Activated CD8-positive, alpha-beta memory T cell treated with anti-CD3 and anti-CD28 coated beads for 36 hours (primary cell): ENCODE measurements at regions not wholly inside any gene's neighbourhood (a gene's known extent, or its start where the extent isn't known, plus 50 kb on each side); places are given as distances from the start of the nearest gene placed in this dataset.

ENCODE experiments used
- CTCF ChIA-PET: fragments of 350-600 bp; sonication (Branson Sonifier 250); formaldehyde crosslinking; loops from one replicate; lab custom pipeline; 2021; ENCODE audit warnings: antibody characterized with exemption; lab: Charles Lee
- POLR2A ChIA-PET: fragments of 350-600 bp; sonication (Branson Sonifier 250); formaldehyde crosslinking; loops from one replicate; lab custom pipeline; 2021; ENCODE audit warnings: antibody characterized with exemption; lab: Charles Lee

GRCh38 chr9:134986957-134987356, 69.2 kb upstream of the FCN1 start:
- ChIA-PET POLR2A (no interaction called here), CTCF (no interaction called here)

GRCh38 chr9:134987376-134987775, 69.7 kb upstream of the FCN1 start:
- CTCF ChIA-PET, result no interaction called here
- POLR2A ChIA-PET, result no interaction called here

- POLR2A ChIA-PET, result no interaction called here
- CTCF ChIA-PET, result no interaction called here
Observed at GRCh38 chr9:134987906-134988700, 70.4 kb upstream of the FCN1 start.

- ChIA-PET POLR2A (no interaction called here), CTCF (no interaction called here)
Observed at GRCh38 chr9:134988706-134989105, 71.0 kb upstream of the FCN1 start.

- ChIA-PET CTCF (no interaction called here), POLR2A (no interaction called here)
Observed at GRCh38 chr9:134989206-134990065, 71.7 kb upstream of the FCN1 start.

DNA sequence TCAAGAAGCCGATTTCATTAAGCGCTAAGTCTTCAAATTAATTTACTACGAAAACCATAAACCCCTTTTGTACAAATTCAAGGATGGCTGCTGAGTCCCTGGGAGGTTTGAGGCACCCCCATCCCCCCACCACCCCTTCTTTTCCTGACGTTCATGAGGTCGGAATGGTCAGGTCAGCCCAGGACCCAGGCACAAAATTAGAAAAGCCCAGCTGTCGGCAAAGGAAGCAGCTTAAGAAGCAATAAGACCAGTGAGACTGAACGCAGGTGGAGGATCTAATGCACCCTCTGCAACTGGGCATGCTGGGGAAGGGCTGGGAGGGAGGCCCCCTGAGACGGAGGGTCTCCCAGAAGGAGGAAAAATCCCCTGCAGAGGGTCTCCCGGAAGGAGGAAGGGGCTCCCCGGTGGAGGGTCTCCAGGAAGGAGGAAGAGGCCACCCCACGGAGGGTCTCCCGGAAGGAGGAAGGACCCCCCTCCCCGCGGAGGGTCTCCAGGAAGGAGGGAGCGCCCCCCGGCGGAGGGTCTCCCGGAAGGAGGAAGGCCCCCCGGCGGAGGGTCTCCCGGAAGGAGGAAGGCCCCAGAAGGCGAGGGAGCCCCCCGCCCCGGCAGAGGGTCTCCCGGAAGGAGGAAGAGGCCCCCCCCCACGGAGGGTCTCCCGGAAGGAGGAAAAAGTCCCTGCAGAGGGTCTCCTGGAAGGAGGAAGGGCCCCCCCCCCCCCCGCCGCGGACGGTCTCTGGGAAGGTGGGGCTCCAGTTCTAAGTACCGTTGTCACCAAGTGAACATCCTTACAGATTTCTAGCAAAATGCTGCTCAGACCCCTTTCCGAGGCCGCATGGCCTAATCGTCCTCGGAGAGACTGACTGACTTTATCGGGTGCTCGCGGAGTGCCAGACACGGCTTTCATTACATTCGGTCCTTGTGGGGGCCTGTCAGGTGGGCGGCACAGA, 74.4 kb upstream of the FCN1 start:
- ChIA-PET POLR2A (no interaction called here), CTCF (no interaction called here)

- ChIA-PET POLR2A (no interaction called here), CTCF (no interaction called here)
Observed at GRCh38 chr9:134992755-134993124, 75.0 kb upstream of the FCN1 start.

DNA sequence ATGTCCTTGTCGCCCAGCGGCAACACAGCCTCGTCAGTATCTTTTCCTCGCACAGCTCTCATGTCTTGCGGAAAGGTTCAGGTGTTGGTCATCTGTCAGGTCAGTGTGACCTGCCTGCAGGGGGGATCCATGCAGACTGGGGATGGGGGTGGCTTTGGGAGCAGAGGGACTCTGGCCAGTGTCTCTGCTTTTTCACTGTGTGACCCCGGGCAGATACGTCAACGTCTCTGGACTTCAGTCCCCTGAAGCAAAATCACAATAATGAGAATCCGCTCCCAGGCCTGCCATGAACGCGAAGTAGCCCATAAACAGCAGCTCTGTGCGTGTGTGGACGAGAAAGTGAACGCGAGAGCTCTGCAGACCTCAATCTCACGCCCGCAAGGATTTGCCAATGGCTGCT, 75.7 kb upstream of the FCN1 start:
- ChIA-PET POLR2A (no interaction called here), CTCF (no interaction called here)

DNA sequence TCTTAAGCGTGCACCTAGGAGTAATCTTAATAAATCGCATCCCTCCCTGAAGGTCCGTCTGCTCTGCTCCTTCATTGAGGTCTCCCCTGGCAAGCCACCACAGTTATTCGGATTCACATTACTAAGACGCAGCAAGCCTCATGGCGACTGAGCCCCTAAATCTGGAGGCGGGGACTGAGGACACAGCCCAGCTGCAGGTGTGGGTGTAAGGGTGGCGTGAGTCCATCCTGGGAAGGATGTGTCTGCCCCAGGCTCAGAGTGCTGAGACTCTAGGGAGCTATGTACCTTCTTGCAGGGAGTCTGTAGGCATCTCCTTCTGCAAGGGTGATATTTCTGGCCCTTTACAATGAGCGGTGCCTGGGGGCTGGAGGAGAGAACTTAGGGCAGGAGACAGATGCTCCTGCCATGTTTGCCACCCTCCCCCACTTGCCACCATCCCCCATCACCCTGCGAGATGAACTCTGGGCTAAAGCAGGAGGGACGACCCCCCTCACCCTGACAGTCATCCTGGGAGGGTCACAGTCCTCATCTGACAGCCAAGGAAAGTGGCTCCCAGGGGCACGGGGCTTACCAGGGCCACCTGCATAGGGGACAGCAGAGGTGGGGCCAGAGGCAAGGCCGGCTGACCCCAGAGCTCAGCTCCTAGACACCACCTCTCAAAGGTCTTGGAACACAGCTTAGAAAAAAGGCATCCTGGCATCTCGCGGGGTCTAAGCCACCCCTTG, 76.4 kb upstream of the FCN1 start:
- CTCF ChIA-PET, result no interaction called here
- POLR2A ChIA-PET, result no interaction called here

- ChIA-PET CTCF (no interaction called here), POLR2A (no interaction called here)
Observed at GRCh38 chr9:134994926-134995791, 77.4 kb upstream of the FCN1 start.

DNA sequence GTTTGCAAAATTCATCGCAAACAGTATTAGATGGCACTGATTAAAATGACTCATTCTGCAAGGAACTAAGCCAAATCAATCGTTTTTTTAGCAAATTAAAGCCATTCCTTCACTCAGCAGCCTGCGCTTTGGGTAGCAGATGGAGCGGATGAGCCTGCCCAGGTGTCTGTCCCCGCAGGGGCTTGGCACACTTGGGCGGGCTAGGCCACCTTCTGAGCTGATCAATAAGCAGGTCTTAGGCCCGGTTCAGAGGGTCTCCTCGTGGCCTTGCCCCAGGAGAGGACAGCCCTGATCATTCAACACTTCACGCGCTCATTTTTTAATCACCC, 78.0 kb upstream of the FCN1 start:
- CTCF ChIA-PET, result no interaction called here

GRCh38 chr9:134996591-134997530, 79.1 kb upstream of the FCN1 start:
- ChIA-PET POLR2A (no interaction called here), CTCF (no interaction called here)

More for the DNA sequence above, 78.0 kb upstream of the FCN1 start:
- POLR2A ChIA-PET, result no interaction called here

- POLR2A ChIA-PET, result no interaction called here
Observed at GRCh38 chr9:135000647-135001245, 83.0 kb upstream of the FCN1 start.

GRCh38 chr9:135001526-135001925, 83.8 kb upstream of the FCN1 start:
- ChIA-PET POLR2A (no interaction called here), CTCF (no interaction called here)

More at GRCh38 chr9:135000647-135001245, 83.0 kb upstream of the FCN1 start:
- CTCF ChIA-PET, result no interaction called here

DNA sequence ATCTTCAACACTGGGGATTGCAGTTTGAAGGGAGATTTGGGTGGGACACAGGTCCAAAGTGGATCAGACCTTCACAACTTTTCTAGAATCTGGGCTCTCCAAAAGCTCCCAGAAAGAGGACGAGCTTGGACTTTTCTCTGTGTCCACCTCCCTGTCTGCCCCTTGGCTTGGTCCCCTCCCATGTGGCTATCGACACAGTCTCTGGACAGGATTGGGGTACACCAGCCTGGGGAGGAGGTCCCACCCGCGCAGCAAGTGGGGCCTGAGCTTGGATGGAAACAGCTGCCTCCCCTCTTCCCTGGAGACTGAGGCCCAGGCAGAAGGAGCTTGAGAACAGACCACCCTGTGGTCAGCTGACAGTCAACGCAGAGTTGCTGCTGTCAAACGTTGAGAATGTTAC, 84.6 kb upstream of the FCN1 start:
- ChIA-PET CTCF (no interaction called here), POLR2A (no interaction called here)

DNA sequence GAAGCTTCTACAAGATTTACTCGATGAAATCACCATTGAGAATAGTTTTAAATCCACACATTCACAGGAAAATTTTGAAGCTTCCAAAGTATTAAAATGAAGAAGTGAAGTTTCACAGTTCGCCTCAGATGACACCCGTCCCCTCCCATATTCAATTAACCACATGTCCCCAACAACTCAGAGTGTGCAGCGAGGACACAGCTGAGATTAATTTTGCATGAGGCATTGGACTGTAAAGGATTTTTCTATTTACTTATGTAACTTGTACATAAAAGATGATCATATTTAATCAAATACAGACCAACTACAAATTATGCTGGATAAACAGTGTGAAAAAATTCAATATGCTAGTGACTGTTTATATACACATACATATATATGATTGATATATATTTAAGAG, 84.7 kb upstream of the OLFM1 start:
- POLR2A ChIA-PET, result no interaction called here

GRCh38 chr9:135004772-135005171, 82.7 kb upstream of the OLFM1 start:
- ChIA-PET CTCF (no interaction called here), POLR2A (no interaction called here)

More for the DNA sequence above, 84.7 kb upstream of the OLFM1 start:
- CTCF ChIA-PET, result no interaction called here
